Stomach (tissue), 8 donors: ENCODE measurements at regions not wholly inside any gene's neighbourhood (a gene's known extent, or its start where the extent isn't known, plus 50 kb on each side); places are given as distances from the start of the nearest gene placed in this dataset.
"Not testable (repeated sequence)": the region's sequence is repeated elsewhere in the genome, so short reads cannot be mapped to it uniquely, and the experiment has no call there.

Experiments used
- DNase-seq, 2 donors: peaks; one replicate each; pipeline versions ENCODE4 v3.0.0 to v3.0.0-alpha.2; 2013 to 2019
- H3K27ac ChIP-seq, 5 donors: fragments of 200-600 bp in 4 of 5; sonication (generic) in 4 of 5; one replicate each; pipeline ENCODE4 v1.5.1; 2013 to 2019; ENCODE audit warnings: mild to moderate bottlenecking in 1 of 5, moderate library complexity in 1 of 5
- H3K27me3 ChIP-seq, 3 donors: fragments of 200-600 bp; sonication (generic); one replicate each; pipeline ENCODE4 v1.5.1; 2017 to 2019; ENCODE audit warnings: mixed run types in 1 of 3
- H3K36me3 ChIP-seq, 4 donors: fragments of 200-600 bp; sonication (generic); 1 replicate in 3 of 4; 2 replicates in 1 of 4; pipeline ENCODE4 v1.5.1; 2016 to 2019
- H3K4me1 ChIP-seq, 4 donors: fragments of 200-600 bp; sonication (generic); one replicate each; pipeline ENCODE4 v1.5.1; 2016 to 2019
- H3K4me3 ChIP-seq, 4 donors: fragments of 200-600 bp; sonication (generic) in 3 of 4; one replicate each; pipeline ENCODE4 v1.5.1; 2016 to 2019; ENCODE audit warnings: mild to moderate bottlenecking in 1 of 4
- H3K9me3 ChIP-seq, 4 donors: fragments of 200-600 bp; sonication (generic); one replicate each; pipeline ENCODE4 v1.5.1; 2016 to 2019
- EP300 ChIP-seq: sonication (generic); formaldehyde crosslinking; IDR thresholded peaks from one replicate; pipeline ENCODE4 v1.6.1; 2017; ENCODE audit warnings: antibody characterized with exemption
- POLR2A ChIP-seq, 4 donors: fragments of 450-650 bp; IDR thresholded peaks; one replicate each; pipeline ENCODE4 v1.6.1; 2016; ENCODE audit warnings: antibody characterized with exemption in 4 of 4, control low read depth in 2 of 4, mild to moderate bottlenecking in 1 of 4, moderate library complexity in 1 of 4
- POLR2AphosphoS5 ChIP-seq, 3 donors: sonication (generic); formaldehyde crosslinking; IDR thresholded peaks; one replicate each; pipeline ENCODE4 v1.6.1; 2016; ENCODE audit warnings: antibody characterized with exemption in 3 of 3
- WGBS, 5 donors: extraction: QIAGEN DNeasy Blood & Tissue Kit in 3 of 5; methylation state at CpG; one replicate each; pipeline versions ENCODE4 v1.1.5 to v1.1.7; 2013 to 2018; 5-methylcytosine and 5-hydroxymethylcytosine counted together
- intact Hi-C: fragments of 100-400 bp; cut with DNase I; formaldehyde crosslinking; loops from one replicate; pipeline ENCODE4 v1.15.1; 2023; ENCODE audit warnings: low total_unique reads
- TF ChIP-seq, protein P1 (sequence below), 7 experiments: fragments of 450-650 bp in 4 of 7; fragments of 200-600 bp in 3 of 7; sonication (generic) in 3 of 7; IDR thresholded peaks; one replicate each; pipeline ENCODE4 v1.5.1; 2016 to 2019; ENCODE audit warnings: antibody characterized with exemption in 7 of 7, control low read depth in 2 of 7, mild to moderate bottlenecking in 1 of 7
- donor health status: healthy with polysubstance abuse.
- donor health status: Bipolar disorder and iron deficiency.
- donor health status: healthy.

GRCh38 chr16:80909720-80910119 is 97.0 kb downstream of the CMC2 start:
- Histone ChIP-seq H3K27ac (no peak overlapping the region), H3K4me1 (no peaks in the 10 kb centered on the region), H3K27me3 (no peaks in the 10 kb centered on the region), H3K4me3 (no peak overlapping the region), H3K36me3 (no peaks in the 10 kb centered on the region), H3K9me3 (no peaks in the 10 kb centered on the region)
- 30 to 52% (median 42%) methylated on average over 3 of the region's 3 CpGs for WGBS, 5 donors
- DNase-seq: no peak
- TF ChIP-seq, protein P1, sequence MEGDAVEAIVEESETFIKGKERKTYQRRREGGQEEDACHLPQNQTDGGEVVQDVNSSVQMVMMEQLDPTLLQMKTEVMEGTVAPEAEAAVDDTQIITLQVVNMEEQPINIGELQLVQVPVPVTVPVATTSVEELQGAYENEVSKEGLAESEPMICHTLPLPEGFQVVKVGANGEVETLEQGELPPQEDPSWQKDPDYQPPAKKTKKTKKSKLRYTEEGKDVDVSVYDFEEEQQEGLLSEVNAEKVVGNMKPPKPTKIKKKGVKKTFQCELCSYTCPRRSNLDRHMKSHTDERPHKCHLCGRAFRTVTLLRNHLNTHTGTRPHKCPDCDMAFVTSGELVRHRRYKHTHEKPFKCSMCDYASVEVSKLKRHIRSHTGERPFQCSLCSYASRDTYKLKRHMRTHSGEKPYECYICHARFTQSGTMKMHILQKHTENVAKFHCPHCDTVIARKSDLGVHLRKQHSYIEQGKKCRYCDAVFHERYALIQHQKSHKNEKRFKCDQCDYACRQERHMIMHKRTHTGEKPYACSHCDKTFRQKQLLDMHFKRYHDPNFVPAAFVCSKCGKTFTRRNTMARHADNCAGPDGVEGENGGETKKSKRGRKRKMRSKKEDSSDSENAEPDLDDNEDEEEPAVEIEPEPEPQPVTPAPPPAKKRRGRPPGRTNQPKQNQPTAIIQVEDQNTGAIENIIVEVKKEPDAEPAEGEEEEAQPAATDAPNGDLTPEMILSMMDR (IDR thresholded peaks at IDR 0.05): no peak
- TF ChIP-seq POLR2A (IDR thresholded peaks at IDR 0.05): no peak
- no peak for TF ChIP-seq EP300
- TF ChIP-seq POLR2AphosphoS5 (IDR thresholded peaks at IDR 0.05): no peak
- intact Hi-C loops: no loop called here

GRCh38 chr16:80906169-80906568 is 100.5 kb downstream of the CMC2 start:
- H3K27me3 ChIP-seq, H3K9me3 ChIP-seq, H3K4me3 ChIP-seq, intact Hi-C loops, DNase-seq, H3K27ac ChIP-seq, H3K36me3 ChIP-seq: not testable (repeated sequence)
- 95 to 100% (median 98%) methylated on average over 2 of the region's 2 CpGs for WGBS, 5 donors
- peaks cover 0 to 15% (median 0%) of the 10 kb centered on the region in 4 donors for H3K4me1 ChIP-seq

DNA sequence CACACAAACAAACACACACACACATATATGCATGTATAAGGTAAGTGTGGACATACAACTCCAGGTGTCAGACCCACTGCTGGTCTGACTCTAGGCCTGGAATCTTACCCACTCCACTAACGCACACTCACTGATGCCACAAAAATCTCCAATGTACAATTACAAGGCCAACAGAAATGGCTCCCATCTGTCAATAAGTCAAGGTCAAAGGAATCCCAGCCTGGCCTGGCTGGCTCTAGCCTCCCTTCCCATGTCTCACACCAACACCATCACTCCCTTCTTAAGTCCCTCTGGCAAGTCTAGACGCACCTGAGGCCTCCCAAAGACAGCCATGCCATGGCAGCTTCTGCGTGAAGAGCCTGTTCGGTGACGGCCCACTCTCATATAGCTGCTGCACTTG is 99.2 kb upstream of the CDYL2 start:
- no peak for DNase-seq
- intact Hi-C loops: no loop called here
- Histone ChIP-seq H3K9me3 (no peaks in the 10 kb centered on the region), H3K4me3 (no peak overlapping the region), H3K27me3 (no peaks in the 10 kb centered on the region), H3K27ac (no peak overlapping the region), H3K36me3 (no peaks in the 10 kb centered on the region), H3K4me1 (peaks cover 0 to 24% (median 10%) of the 10 kb centered on the region in 4 donors)
- TF ChIP-seq, protein P1 (IDR thresholded peaks at IDR 0.05): no peak
- TF ChIP-seq POLR2A (IDR thresholded peaks at IDR 0.05) (no peak), EP300 (no peak)
- WGBS, 5 donors: 88 to 92% (median 90%) methylated on average over 5 of the region's 5 CpGs

DNA sequence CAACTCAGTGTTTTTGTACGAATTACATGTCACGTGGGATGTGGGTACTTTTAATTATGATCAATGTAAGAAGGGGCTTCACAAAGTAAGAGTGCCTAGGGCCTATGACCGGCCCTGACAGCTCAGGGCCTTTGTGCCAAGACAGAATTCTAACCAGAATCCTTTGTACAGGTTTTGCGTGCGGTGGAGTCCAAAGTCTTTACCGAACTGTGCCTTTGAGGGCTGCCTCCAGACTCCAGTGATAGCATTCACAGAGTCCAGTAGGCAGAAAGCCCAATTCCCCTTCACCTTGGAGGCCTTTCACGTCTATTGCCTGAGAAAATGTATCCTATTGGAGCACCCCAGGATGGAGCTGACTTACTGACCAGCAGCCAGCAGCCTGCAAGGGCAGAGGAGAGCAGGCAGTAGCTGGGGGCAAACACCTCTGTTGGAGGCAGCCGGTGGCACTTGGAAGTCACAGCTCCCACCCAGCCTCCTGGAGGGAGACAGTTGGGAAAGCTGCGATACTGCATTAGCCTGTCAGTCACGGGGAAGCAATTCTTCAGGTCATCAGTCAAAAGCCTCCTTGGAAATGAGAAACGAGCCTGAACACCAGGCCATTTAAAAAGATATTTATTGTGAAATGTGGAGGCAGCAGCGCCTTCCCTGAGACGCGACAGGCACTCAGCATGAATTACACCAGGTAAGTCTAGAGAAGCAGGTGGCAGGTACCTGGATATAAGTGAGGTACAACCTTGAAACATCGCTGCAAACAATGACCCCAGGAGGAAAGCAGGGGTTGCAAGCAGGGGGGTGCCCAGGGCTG is 98.1 kb upstream of the CDYL2 start:
- H3K27me3 ChIP-seq: no peaks in the 10 kb centered on the region
- peak in 1 of 2 donors; percentile 20 for DNase-seq
- H3K4me1 ChIP-seq: peaks cover 0 to 24% (median 10%) of the 10 kb centered on the region in 4 donors
- no peaks in the 10 kb centered on the region for H3K9me3 ChIP-seq
- intact Hi-C loops: no loop called here
- WGBS, 5 donors: 54 to 74% (median 60%) methylated on average over 15 of the region's 15 CpGs
- TF ChIP-seq EP300 (no peak), POLR2AphosphoS5 (IDR thresholded peaks at IDR 0.05) (no peak), POLR2A (IDR thresholded peaks at IDR 0.05) (no peak)
- TF ChIP-seq, protein P1 (IDR thresholded peaks at IDR 0.05): no peak
- no peak overlapping the region for H3K27ac ChIP-seq
- no peaks in the 10 kb centered on the region for H3K36me3 ChIP-seq
- no peak overlapping the region for H3K4me3 ChIP-seq

DNA sequence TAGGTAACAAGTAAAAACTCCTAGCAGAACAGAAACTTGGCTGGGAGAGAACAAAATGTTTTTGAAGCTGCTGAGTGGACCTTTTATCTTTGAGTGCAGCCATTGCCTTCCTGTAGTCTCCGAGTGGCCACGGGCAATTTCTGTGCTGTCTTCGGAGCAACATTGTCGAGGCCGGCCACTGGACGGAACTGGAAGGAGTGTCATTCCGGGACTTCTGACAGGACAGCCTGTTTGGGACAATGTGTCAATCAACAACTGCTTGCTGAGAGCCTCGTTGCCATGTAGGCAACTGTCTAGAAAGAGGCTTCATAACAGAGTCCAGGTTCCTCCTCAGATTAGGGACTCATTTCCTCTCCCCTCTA is 96.2 kb upstream of the CDYL2 start:
- H3K9me3 ChIP-seq: no peaks in the 10 kb centered on the region
- TF ChIP-seq EP300 (no peak), POLR2A (IDR thresholded peaks at IDR 0.05) (no peak), POLR2AphosphoS5 (IDR thresholded peaks at IDR 0.05) (no peak)
- H3K36me3 ChIP-seq: no peaks in the 10 kb centered on the region
- peaks cover 0 to 24% (median 10%) of the 10 kb centered on the region in 4 donors for H3K4me1 ChIP-seq
- H3K4me3 ChIP-seq: no peak overlapping the region
- no peak for DNase-seq
- H3K27me3 ChIP-seq: no peaks in the 10 kb centered on the region
- intact Hi-C loops: no loop called here
- H3K27ac ChIP-seq: peak overlapping the region; percentile 44 to 81 (median 70)
- WGBS, 5 donors: 42 to 72% (median 66%) methylated on average over 8 of the region's 8 CpGs
